ENCODE measurements at regions not wholly inside any gene's neighbourhood (a gene's known extent, or its start where the extent isn't known, plus 50 kb on each side); places are given as distances from the start of the nearest gene placed in this dataset.

- H3K36me3 ChIP-seq (ENCODE audit: insufficient read depth, low read length), result no peaks in the 10 kb centered on the region
- no peaks in the 10 kb centered on the region for H3K27me3 ChIP-seq (ENCODE audit: insufficient read depth, low read length)
- no peaks in the 10 kb centered on the region for H4K20me1 ChIP-seq (ENCODE audit: insufficient read depth, low read length)
- no peak overlapping the region for H3K4me3 ChIP-seq (ENCODE audit: insufficient read depth, low read length)
- H3K9me3 ChIP-seq (ENCODE audit: low read depth, low read length), result no peaks in the 10 kb centered on the region
- H2AFZ ChIP-seq (ENCODE audit: low read length), result no peak overlapping the region
- H3K4me2 ChIP-seq (ENCODE audit: insufficient read depth, low read length), result no peak overlapping the region
- TF ChIP-seq CTCF (IDR thresholded peaks at IDR 0.05; ENCODE audit: extremely low read depth, low read depth, low read length), result no peak
- no peak overlapping the region for H3K27ac ChIP-seq (ENCODE audit: low read depth, low read length)
- DNase-seq (ENCODE audit: insufficient read length, low spot score, missing footprints), result no peak
- H3K79me2 ChIP-seq (ENCODE audit: insufficient read depth, low read length), result no peaks in the 10 kb centered on the region
- no peaks in the 10 kb centered on the region for H3K4me1 ChIP-seq (ENCODE audit: insufficient read depth, low read length)
Observed at GRCh38 chr18:2002604-2003003, 568.7 kb downstream of the METTL4 start.

- no peak overlapping the region for H3K27ac ChIP-seq (ENCODE audit: low read depth, low read length)
- no peaks in the 10 kb centered on the region for H4K20me1 ChIP-seq (ENCODE audit: insufficient read depth, low read length)
- H3K9me3 ChIP-seq (ENCODE audit: low read depth, low read length), result no peaks in the 10 kb centered on the region
- no peaks in the 10 kb centered on the region for H3K4me1 ChIP-seq (ENCODE audit: insufficient read depth, low read length)
- H3K79me2 ChIP-seq (ENCODE audit: insufficient read depth, low read length), result no peaks in the 10 kb centered on the region
- H2AFZ ChIP-seq (ENCODE audit: low read length), result no peak overlapping the region
- H3K4me2 ChIP-seq (ENCODE audit: insufficient read depth, low read length), result no peak overlapping the region
- TF ChIP-seq CTCF (IDR thresholded peaks at IDR 0.05; ENCODE audit: extremely low read depth, low read depth, low read length), result no peak
- no peak for DNase-seq (ENCODE audit: insufficient read length, low spot score, missing footprints)
- no peaks in the 10 kb centered on the region for H3K36me3 ChIP-seq (ENCODE audit: insufficient read depth, low read length)
- no peak overlapping the region for H3K4me3 ChIP-seq (ENCODE audit: insufficient read depth, low read length)
- no peaks in the 10 kb centered on the region for H3K27me3 ChIP-seq (ENCODE audit: insufficient read depth, low read length)
Observed at GRCh38 chr18:2009942-2010697, 561.2 kb downstream of the METTL4 start.

- Histone ChIP-seq H3K79me2 (ENCODE audit: insufficient read depth, low read length) (no peaks in the 10 kb centered on the region), H3K27ac (ENCODE audit: low read depth, low read length) (no peak overlapping the region), H3K36me3 (ENCODE audit: insufficient read depth, low read length) (no peaks in the 10 kb centered on the region), H3K4me1 (ENCODE audit: insufficient read depth, low read length) (no peaks in the 10 kb centered on the region), H2AFZ (ENCODE audit: low read length) (no peak overlapping the region), H3K4me3 (ENCODE audit: insufficient read depth, low read length) (no peak overlapping the region), H4K20me1 (ENCODE audit: insufficient read depth, low read length) (no peaks in the 10 kb centered on the region), H3K4me2 (ENCODE audit: insufficient read depth, low read length) (no peak overlapping the region), H3K27me3 (ENCODE audit: insufficient read depth, low read length) (no peaks in the 10 kb centered on the region), H3K9me3 (ENCODE audit: low read depth, low read length) (no peaks in the 10 kb centered on the region)
- no peak for DNase-seq (ENCODE audit: insufficient read length, low spot score, missing footprints)
- no peak for TF ChIP-seq CTCF (IDR thresholded peaks at IDR 0.05; ENCODE audit: extremely low read depth, low read depth, low read length)
Observed at GRCh38 chr18:2027016-2027415, 544.3 kb downstream of the METTL4 start.

- H3K4me2 ChIP-seq (ENCODE audit: insufficient read depth, low read length), result no peak overlapping the region
- no peaks in the 10 kb centered on the region for H3K79me2 ChIP-seq (ENCODE audit: insufficient read depth, low read length)
- H3K4me1 ChIP-seq (ENCODE audit: insufficient read depth, low read length), result no peaks in the 10 kb centered on the region
- no peak overlapping the region for H2AFZ ChIP-seq (ENCODE audit: low read length)
- H3K9me3 ChIP-seq (ENCODE audit: low read depth, low read length), result no peaks in the 10 kb centered on the region
- H3K27ac ChIP-seq (ENCODE audit: low read depth, low read length), result no peak overlapping the region
- no peaks in the 10 kb centered on the region for H3K27me3 ChIP-seq (ENCODE audit: insufficient read depth, low read length)
- H3K4me3 ChIP-seq (ENCODE audit: insufficient read depth, low read length), result no peak overlapping the region
- H3K36me3 ChIP-seq (ENCODE audit: insufficient read depth, low read length), result no peaks in the 10 kb centered on the region
- H4K20me1 ChIP-seq (ENCODE audit: insufficient read depth, low read length), result no peaks in the 10 kb centered on the region
- TF ChIP-seq CTCF (IDR thresholded peaks at IDR 0.05; ENCODE audit: extremely low read depth, low read depth, low read length), result no peak
- no peak for DNase-seq (ENCODE audit: insufficient read length, low spot score, missing footprints)
Observed at GRCh38 chr18:2027756-2028155, 543.5 kb downstream of the METTL4 start.

All from osteoblast (primary cell).